Vagina (tissue), 2 donors: ENCODE measurements at regions not wholly inside any gene's neighbourhood (a gene's known extent, or its start where the extent isn't known, plus 50 kb on each side); places are given as distances from the start of the nearest gene placed in this dataset.

Source experiments
- DNase-seq, 2 donors: peaks; one replicate each; pipeline ENCODE4 v3.0.0-alpha.2; 2017; ENCODE audit errors: extremely low spot score in 2 of 2
- H3K27ac ChIP-seq: fragments of 200-600 bp; sonication (generic); one replicate; pipeline ENCODE4 v1.5.1; 2019
- H3K27me3 ChIP-seq: fragments of 200-600 bp; sonication (generic); one replicate; pipeline ENCODE4 v1.5.1; 2019
- H3K36me3 ChIP-seq, 2 donors: fragments of 200-600 bp; sonication (generic); one replicate each; pipeline ENCODE4 v1.5.1; 2017 to 2019
- H3K4me1 ChIP-seq: fragments of 200-600 bp; sonication (generic); one replicate; pipeline ENCODE4 v1.5.1; 2019
- H3K4me3 ChIP-seq, 2 donors: fragments of 200-600 bp; sonication (generic); 1 replicate in 1 of 2; 2 replicates in 1 of 2; pipeline ENCODE4 v1.5.1; 2016 to 2019
- H3K9me3 ChIP-seq: fragments of 200-600 bp; sonication (generic); one replicate; pipeline ENCODE4 v1.5.1; 2019
- POLR2A ChIP-seq, 2 donors: fragments of 450-650 bp; IDR thresholded peaks; one replicate each; pipeline ENCODE4 v1.6.1; 2017; ENCODE audit warnings: antibody characterized with exemption in 2 of 2, mild to moderate bottlenecking in 2 of 2, moderate library complexity in 2 of 2
- POLR2AphosphoS5 ChIP-seq, 2 donors: sonication (generic); formaldehyde crosslinking; IDR thresholded peaks; one replicate each; pipeline ENCODE4 v1.9.0; 2017; ENCODE audit warnings: antibody characterized with exemption in 2 of 2, mild to moderate bottlenecking in 2 of 2, low read depth in 1 of 2; ENCODE audit not compliant: insufficient read depth in 1 of 2
- intact Hi-C: fragments of 100-400 bp; cut with DNase I; formaldehyde crosslinking; loops from one replicate; pipeline ENCODE4 v1.15.1; 2023
- TF ChIP-seq, protein P1 (sequence below), 3 experiments: fragments of 450-650 bp in 2 of 3; fragments of 200-600 bp in 1 of 3; sonication (generic) in 1 of 3; IDR thresholded peaks; one replicate each; pipeline ENCODE4 v1.5.1; 2017 to 2019; ENCODE audit warnings: antibody characterized with exemption in 3 of 3, mild to moderate bottlenecking in 2 of 3, moderate library complexity in 2 of 3

DNA sequence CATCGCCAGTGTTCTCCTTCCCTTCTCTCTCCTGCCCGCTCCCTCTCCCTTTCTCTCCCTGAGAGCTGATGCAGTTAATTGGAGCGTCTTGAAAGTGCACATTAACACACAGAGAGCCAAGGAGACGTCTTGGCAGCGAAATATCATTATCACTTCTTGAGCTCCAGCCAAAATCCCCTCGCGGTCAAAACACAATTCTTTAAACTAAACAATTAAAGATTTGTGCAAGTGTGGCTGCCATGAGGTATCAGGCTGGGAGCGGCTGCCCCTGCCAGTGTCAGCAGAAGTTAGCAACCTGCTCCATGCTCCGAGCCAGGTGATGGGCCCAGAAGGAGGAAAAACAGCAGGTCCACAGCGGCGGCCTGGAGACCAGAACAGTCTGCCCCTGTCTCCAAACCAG is 100.9 kb upstream of the FOXP4 start:
- Histone ChIP-seq H3K4me3 (no peak overlapping the region), H3K9me3 (no peaks in the 10 kb centered on the region), H3K4me1 (peaks cover 26% of the 10 kb centered on the region), H3K27ac (no peak overlapping the region), H3K27me3 (no peaks in the 10 kb centered on the region), H3K36me3 (no peaks in the 10 kb centered on the region)
- intact Hi-C loops, result no loop called here
- no peak for DNase-seq
- TF ChIP-seq POLR2AphosphoS5 (IDR thresholded peaks at IDR 0.05; ENCODE audit: insufficient read depth in 1 of 2, low read depth in 1 of 2), result no peak
- TF ChIP-seq, protein P1, sequence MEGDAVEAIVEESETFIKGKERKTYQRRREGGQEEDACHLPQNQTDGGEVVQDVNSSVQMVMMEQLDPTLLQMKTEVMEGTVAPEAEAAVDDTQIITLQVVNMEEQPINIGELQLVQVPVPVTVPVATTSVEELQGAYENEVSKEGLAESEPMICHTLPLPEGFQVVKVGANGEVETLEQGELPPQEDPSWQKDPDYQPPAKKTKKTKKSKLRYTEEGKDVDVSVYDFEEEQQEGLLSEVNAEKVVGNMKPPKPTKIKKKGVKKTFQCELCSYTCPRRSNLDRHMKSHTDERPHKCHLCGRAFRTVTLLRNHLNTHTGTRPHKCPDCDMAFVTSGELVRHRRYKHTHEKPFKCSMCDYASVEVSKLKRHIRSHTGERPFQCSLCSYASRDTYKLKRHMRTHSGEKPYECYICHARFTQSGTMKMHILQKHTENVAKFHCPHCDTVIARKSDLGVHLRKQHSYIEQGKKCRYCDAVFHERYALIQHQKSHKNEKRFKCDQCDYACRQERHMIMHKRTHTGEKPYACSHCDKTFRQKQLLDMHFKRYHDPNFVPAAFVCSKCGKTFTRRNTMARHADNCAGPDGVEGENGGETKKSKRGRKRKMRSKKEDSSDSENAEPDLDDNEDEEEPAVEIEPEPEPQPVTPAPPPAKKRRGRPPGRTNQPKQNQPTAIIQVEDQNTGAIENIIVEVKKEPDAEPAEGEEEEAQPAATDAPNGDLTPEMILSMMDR (IDR thresholded peaks at IDR 0.05), result no peak
- TF ChIP-seq POLR2A (IDR thresholded peaks at IDR 0.05), result no peak

DNA sequence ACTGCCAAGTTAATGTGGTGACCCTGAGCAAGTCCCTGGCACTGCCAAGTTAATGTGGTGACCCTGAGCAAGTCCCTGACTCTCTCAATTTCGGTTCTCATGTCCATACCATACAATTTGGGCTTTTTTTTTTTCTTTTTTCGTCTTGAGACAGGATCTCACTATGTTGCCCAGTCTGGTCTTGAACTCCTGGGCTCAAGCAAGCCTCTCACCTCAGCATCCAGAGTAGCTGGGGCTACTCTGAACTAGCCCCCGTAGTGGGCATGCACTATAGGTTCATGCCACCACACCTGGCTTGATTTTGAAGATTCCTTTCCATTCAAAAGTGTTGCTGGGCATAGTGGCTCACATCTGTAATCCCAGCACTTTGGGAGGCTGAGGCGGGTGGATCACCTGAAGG is 100.0 kb upstream of the FOXP4 start:
- no peaks in the 10 kb centered on the region for H3K27me3 ChIP-seq
- intact Hi-C loops, result no loop called here
- H3K4me1 ChIP-seq, result peaks cover 29% of the 10 kb centered on the region
- TF ChIP-seq, protein P1 (IDR thresholded peaks at IDR 0.05), result no peak
- TF ChIP-seq POLR2A (IDR thresholded peaks at IDR 0.05) (no peak), POLR2AphosphoS5 (IDR thresholded peaks at IDR 0.05; ENCODE audit: insufficient read depth in 1 of 2, low read depth in 1 of 2) (no peak)
- H3K36me3 ChIP-seq, result no peaks in the 10 kb centered on the region
- no peaks in the 10 kb centered on the region for H3K9me3 ChIP-seq
- no peak overlapping the region for H3K27ac ChIP-seq
- no peak overlapping the region for H3K4me3 ChIP-seq
- DNase-seq, result no peak

DNA sequence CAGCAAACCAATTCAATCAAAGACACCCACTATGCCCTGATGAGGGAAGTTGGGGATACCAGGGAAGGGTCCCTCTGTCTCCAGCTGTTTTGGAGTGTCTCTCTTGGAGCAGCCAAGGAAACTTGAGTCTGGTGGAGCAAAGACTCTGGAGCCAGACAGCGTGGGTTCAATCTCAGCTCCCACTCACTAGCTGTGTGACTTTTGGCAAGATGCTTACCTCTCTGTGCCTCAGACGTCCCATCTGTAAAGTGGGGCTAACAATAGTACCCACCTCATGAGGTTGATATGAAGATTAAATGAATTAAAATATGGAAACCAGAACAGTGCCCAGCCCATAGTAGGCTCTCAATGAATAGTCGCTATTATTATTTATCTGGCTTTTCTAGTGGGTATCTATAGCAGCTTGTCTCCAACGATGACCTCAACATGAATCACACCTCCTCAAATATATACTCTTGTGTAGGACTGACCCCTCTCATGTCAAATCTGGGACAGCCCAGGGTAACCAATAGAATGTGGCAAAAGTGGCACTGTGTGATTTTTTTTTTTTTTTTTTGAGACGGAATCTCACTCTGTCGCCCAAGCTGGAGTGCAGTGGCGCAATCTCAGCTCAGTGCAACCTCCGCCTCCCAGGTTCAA is 99.2 kb upstream of the FOXP4 start:
- no peak for TF ChIP-seq POLR2A (IDR thresholded peaks at IDR 0.05)
- no peak for TF ChIP-seq POLR2AphosphoS5 (IDR thresholded peaks at IDR 0.05; ENCODE audit: insufficient read depth in 1 of 2, low read depth in 1 of 2)
- TF ChIP-seq, protein P1 (IDR thresholded peaks at IDR 0.05), result no peak
- peaks cover 38% of the 10 kb centered on the region for H3K4me1 ChIP-seq
- intact Hi-C loops, result no loop called here

DNA sequence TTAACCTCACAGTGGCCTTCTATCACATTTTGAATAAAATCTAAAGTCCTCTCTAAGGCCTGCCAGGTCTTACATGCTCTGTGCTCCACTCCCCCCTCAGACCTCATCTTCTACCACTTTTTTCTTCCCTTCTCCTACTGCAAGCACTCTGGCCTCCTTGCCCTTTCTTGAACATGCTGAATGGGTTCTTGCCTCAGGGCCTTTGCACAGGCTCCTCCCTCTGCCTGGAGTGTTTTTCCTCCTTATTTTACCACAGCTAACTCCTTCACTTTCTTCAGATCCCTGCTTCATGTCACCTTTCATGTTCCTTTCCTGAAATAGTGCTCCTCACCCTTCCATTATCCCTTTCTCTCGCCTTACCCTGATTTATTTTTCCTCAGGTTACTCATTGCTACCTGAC is 97.9 kb upstream of the FOXP4 start:
- H3K4me1 ChIP-seq, result peaks cover 31% of the 10 kb centered on the region
- intact Hi-C loops, result no loop called here
- no peaks in the 10 kb centered on the region for H3K36me3 ChIP-seq
- TF ChIP-seq, protein P1 (IDR thresholded peaks at IDR 0.05), result no peak
- TF ChIP-seq POLR2A (IDR thresholded peaks at IDR 0.05), result no peak
- TF ChIP-seq POLR2AphosphoS5 (IDR thresholded peaks at IDR 0.05; ENCODE audit: insufficient read depth in 1 of 2, low read depth in 1 of 2), result no peak
- DNase-seq, result no peak
- no peaks in the 10 kb centered on the region for H3K9me3 ChIP-seq
- no peak overlapping the region for H3K27ac ChIP-seq
- H3K4me3 ChIP-seq, result no peak overlapping the region
- no peaks in the 10 kb centered on the region for H3K27me3 ChIP-seq

More for the DNA sequence above, 99.2 kb upstream of the FOXP4 start:
- H3K4me3 ChIP-seq, result no peak overlapping the region
- DNase-seq, result no peak
- H3K9me3 ChIP-seq, result no peaks in the 10 kb centered on the region
- H3K27me3 ChIP-seq, result no peaks in the 10 kb centered on the region
- no peaks in the 10 kb centered on the region for H3K36me3 ChIP-seq
- no peak overlapping the region for H3K27ac ChIP-seq

DNA sequence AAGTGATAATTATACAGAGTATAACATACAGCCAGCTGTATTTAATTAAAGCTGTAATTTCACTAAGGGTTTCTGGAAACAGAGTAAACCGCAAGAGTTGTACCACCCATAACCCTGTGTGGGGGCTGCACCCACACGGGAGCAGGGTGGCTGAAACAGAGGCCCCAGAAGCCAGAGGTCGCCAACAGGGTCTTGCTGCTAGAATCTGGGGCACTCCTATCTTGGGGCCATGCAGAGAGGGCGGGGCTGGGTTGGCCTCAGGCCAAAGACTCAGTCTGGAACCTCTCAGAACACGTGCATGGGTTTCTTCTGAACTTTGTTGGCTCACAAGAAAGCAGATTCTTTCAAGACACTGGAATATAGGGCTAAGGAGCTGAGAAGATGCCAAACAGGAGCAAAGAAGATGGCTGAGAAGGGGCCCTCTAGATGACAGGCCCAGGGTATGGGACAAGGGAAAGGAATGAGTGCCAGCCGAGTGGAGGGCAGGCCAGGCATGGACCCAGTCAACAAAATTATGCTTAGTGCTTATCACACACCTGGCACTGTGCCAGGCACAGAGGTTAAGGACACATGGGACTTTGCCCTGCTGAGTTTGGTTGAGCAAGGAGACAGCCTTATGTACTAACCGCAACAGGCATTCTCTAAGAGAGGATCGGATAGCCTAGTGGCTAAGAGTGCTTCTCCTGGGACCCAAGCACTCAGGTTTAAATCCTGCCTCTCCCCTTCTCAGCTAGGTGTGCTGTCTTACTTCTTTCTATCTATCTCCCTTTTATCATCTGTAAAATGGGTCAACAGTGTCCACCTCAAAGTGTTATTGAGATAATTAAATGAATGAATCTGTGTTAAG is 96.6 kb upstream of the FOXP4 start:
- no peak for DNase-seq
- intact Hi-C loops, result loop anchor here (5.0 to 10.0 kb wide), 2 partner anchors 53 to 75 kb away; no protein-coding TSS in a partner anchor
- Histone ChIP-seq H3K4me3 (no peak overlapping the region), H3K36me3 (no peaks in the 10 kb centered on the region), H3K27ac (no peak overlapping the region), H3K9me3 (no peaks in the 10 kb centered on the region), H3K27me3 (no peaks in the 10 kb centered on the region), H3K4me1 (peaks cover 23% of the 10 kb centered on the region)
- no peak for TF ChIP-seq POLR2AphosphoS5 (IDR thresholded peaks at IDR 0.05; ENCODE audit: insufficient read depth in 1 of 2, low read depth in 1 of 2)
- no peak for TF ChIP-seq POLR2A (IDR thresholded peaks at IDR 0.05)
- TF ChIP-seq, protein P1 (IDR thresholded peaks at IDR 0.05), result no peak
